ENCODE measurements at regions not wholly inside any gene's neighbourhood (a gene's known extent, or its start where the extent isn't known, plus 50 kb on each side); places are given as distances from the start of the nearest gene placed in this dataset.

DNA sequence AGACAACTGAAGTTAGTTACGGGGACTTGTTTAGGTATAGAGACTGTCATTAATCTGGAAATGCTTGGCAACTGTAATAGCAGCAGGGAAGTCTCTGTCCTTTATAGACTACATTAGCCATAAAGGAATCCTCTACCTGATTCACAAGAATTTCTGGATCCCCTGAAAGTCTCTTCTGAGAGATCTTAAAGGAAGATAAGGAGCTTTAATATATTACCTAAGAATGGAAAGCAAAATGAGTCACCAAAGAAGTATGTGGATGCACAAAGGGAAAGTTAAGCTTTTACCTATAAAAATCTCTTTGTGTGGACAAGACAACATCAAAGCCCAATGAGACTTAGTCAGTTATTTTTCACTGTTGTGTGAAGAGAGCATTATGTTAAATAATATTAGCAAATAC lies 92.2 kb upstream of the RSPO3 start:
- Histone ChIP-seq H4K8ac (replicated peaks; ENCODE audit: insufficient read length, low read depth, low read length) (no peak overlapping the region), H3K56ac (ENCODE audit: insufficient read length, low read depth, low read length) (no peak overlapping the region), H3K79me1 (ENCODE audit: insufficient read depth, low read depth, low read length, poor library complexity, severe bottlenecking) (no peaks in the 10 kb centered on the region), H2BK12ac (ENCODE audit: insufficient read length, low read depth, low read length) (no peak overlapping the region), H3K23me2 (ENCODE audit: insufficient read length, low read depth, low read length, poor library complexity, severe bottlenecking) (no peaks in the 10 kb centered on the region), H3K9me3 (ENCODE audit: control insufficient read depth, low read depth, low read length) (no peaks in the 10 kb centered on the region), H2BK120ac (ENCODE audit: low read depth, low read length, poor library complexity, severe bottlenecking) (no peak overlapping the region), H3T11ph (ENCODE audit: low read length) (no peak overlapping the region), H3K18ac (ENCODE audit: insufficient read length, low read depth, low read length) (no peak overlapping the region), H3K14ac (ENCODE audit: insufficient read depth, low read length) (no peak overlapping the region), H2BK20ac (ENCODE audit: low read depth, low read length, poor library complexity, severe bottlenecking) (no peak overlapping the region), H2AK5ac (ENCODE audit: insufficient read length, low read length) (no peak overlapping the region), H4K5ac (ENCODE audit: insufficient read length, low read depth, low read length) (no peak overlapping the region), H3K27ac (ENCODE audit: insufficient read length, low read depth, low read length) (no peak overlapping the region), H3K27me3 (ENCODE audit: insufficient read depth, low read length) (no peaks in the 10 kb centered on the region), H2AFZ (ENCODE audit: low read length) (no peak overlapping the region), H4K91ac (ENCODE audit: insufficient read length, low read depth, low read length) (no peak overlapping the region), H3K4ac (ENCODE audit: low read depth, low read length) (no peak overlapping the region), H3K4me2 (ENCODE audit: insufficient read depth, insufficient read length, low read length) (no peak overlapping the region), H2BK15ac (ENCODE audit: low read depth, low read length) (no peak overlapping the region), H3K9ac (ENCODE audit: extremely low read depth, insufficient read length, low read length) (no peak overlapping the region), H3K4me1 (ENCODE audit: insufficient read depth, low read length) (no peaks in the 10 kb centered on the region), H3K23ac (ENCODE audit: insufficient read length, low read depth, low read length) (no peak overlapping the region), H4K20me1 (ENCODE audit: control insufficient read depth, insufficient read depth, insufficient read length) (no peaks in the 10 kb centered on the region), H2BK5ac (ENCODE audit: insufficient read length, low read length) (no peak overlapping the region), H3K79me2 (ENCODE audit: insufficient read depth, low read length) (no peaks in the 10 kb centered on the region)
- Mint-ChIP-seq H3K36me3 (ENCODE audit: insufficient read depth in 1 of 3, low read depth in 3 of 3) (no peaks in the 10 kb centered on the region), H3K4me1 (peaks cover 0 to 4% of the 10 kb centered on the region in 2 experiments; a peak in 2 of 4 replicates), H3K27me3 (ENCODE audit: low read depth) (no peaks in the 10 kb centered on the region), H3K4me3 (no peak overlapping the region), H3K9me3 (no peaks in the 10 kb centered on the region), H3K27ac (no peak overlapping the region)
- DNase-seq = no peak
- no CpG with 5 or more reads among the region's 1 CpG for WGBS (ENCODE audit: extremely low coverage, insufficient read length, low lambda C conversion rate)
- TF ChIP-seq CTCF (conservative IDR thresholded peaks at IDR 0.05) = no peak

Measured in H9 (cell line).